ENCODE measurements at regions not wholly inside any gene's neighbourhood (a gene's known extent, or its start where the extent isn't known, plus 50 kb on each side); places are given as distances from the start of the nearest gene placed in this dataset.
"Not testable (repeated sequence)": the region's sequence is repeated elsewhere in the genome, so short reads cannot be mapped to it uniquely, and the experiment has no call there.

DNA sequence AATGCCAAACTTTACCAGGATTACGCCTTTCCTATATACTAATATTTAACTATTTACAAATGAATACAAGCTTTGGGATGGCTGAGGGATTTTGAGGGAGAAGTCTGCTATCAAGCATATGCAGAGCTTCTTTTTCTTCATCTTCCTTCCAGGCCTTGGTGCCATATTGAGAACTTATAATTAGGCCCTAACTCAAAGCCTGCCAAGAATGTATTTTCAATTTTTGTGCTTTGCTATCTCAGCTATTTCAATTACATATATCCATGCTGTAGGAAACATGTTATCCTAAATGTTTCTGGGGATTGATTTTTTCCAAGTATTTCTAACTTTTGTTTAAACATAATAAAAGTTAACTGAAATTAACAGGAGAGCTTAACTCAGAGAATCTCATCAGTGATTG is 425.0 kb upstream of the GRM7 start:
- no peak for DNase-seq (ENCODE audit: low spot score)

DNA sequence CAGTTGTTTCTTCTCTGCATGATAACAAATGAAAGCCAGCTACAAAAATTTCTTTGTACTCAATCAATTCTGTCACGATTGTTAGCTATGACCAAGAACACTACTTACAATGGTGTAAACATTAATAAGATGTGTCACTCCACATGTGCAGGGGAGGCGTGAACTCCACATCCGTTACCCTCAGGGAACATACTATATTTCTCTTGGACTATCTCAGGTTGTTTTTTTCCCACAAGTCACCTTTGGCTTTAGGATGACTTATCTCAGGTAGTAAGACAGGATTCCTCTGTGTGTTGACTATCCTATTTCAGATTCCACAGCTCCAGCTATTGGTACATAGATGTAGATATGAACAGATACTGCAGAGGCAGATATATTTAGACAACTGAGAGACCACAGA is 423.3 kb upstream of the GRM7 start:
- no peak for DNase-seq (ENCODE audit: low spot score)

DNA sequence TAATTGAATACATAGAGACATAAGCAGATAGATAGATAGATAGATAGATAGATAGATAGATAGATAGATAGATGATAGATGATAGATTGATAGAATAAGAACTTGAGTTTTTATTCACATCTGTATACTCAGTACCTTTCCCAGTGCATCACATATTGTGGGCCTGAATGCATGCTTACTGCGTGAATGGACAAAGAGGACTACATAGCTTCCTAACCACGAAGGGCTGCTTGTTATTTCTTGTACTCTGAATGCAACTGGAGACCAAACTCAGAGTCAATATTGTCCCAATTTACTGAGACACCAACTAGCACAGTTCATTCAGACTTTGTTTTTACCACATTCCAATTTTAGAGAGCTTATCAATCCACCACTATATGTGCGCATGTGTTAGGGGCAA is 422.9 kb upstream of the GRM7 start:
- DNase-seq (ENCODE audit: low spot score), result no peak

DNA sequence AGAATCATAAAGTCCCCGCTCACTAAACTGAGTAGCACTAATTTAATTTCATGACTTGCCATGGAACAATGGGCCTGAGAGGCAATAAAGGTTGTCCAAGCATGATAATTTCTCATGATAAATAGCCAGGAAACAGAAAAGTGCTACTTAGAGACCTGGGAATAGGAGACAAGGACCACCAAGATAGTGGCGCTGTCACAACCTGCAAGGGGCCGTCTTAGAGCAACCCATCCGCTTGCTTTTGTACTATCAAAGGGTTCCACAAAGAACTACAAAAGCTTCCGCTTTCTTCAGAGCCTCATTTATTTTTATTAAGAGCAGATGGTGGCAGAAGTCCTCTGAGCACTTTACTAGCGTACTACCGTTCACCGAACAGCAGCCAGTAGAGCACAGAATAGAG is 421.7 kb upstream of the GRM7 start:
- no peak for DNase-seq (ENCODE audit: low spot score)

DNA sequence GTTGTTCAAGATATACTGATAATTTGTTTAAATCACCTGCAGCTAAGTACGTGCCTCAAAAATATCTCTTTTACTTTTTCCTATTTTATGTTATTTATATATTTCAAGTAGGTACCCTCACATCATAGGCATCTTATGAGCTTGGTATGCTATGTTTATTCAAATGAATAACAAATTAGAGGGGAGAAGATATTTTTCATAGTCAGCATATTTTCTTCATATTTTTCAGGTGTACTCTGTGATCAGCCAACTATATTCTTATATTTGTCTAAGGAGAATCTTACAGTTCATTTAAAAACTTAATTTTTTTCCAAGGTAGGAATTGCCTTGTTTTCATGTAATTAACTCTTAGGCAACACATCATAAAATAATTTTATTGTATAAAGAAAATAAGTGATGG is 421.1 kb upstream of the GRM7 start:
- DNase-seq (ENCODE audit: low spot score), result no peak

DNA sequence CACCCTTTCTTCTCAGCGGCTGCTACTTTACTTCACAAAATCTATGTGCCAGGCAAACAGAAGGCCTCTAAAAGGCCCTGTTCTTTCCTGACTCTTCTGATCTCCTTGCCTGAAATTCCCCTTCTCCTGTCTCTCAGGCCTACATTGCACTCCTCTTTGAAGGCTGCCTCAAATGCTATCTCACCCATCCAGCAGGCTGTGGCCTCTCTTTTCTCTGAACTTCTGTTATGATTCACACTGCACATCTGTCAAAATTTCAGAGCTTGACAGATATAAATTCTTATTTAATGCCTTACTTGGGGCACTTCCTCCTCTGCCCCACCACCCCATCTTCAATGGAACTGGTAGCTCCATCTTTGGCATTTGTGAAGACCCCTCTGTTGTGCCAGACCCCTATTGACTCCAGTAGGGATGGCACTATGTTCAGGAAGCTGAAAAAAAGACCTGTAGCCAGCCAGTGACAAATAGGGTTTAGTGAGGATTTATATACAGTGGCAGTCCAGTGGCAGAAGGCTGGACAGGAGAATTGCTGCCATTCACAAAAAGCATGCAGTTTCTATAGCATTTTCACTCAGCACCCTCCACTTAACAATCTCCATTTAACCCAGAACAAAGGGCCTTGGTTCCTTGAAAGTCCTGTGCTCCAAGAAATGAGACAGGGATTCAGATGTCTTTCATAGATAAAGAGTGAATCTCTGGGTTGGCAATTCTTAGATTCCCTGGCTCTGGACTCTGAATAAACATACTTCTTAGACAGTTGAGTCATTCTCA is 415.8 kb upstream of the GRM7 start:
- DNase-seq (ENCODE audit: low spot score), result no peak

DNA sequence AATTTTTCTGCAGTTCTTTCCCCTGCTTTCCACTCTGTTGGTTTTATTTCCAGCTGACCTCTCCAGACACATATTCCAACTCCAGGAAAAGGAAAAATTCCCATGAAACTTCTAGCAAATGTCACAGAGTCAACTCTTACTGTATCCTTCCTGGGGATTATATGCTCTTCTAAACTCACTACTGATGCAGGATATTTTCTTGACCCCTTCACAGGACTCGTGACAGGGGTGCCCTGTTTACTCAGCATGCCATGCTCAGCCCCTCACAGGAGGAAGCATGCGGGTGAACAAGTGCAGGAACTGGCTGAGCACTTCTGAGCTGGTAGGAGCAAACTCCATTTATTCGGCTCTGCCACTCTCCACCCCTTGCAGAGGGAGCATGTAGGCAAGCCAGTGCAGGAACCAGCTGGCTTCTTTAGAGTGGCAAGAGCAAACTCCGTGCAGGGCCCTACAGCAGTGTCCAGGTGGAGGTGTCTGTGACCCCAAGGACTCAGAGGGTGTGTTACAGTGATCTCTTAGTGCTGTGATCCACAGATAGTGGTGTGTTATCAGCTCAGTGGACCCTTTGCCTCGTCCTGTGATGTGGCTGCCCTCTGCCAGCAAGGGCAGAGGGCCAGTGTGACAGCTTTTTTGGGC is 413.6 kb upstream of the GRM7 start:
- no peak for DNase-seq (ENCODE audit: low spot score)

DNA sequence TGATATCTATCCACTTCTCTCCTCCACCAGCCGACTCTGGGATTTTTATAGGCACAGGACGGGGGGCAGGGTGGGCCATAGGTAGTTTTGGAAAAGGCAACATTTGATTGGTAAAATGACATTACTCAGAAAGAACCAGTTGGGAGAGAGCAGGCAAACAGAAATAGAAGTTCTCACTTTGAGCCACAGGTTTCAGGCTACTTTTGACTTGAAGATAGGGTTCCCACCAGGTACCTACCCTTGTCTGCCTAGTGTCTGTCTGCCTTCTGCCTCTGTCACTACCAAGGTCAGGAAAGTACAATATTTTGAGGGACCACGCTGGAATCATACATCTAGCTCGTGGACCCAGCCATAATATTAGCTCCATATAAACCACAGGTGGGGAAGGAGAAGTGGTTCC is 412.9 kb upstream of the GRM7 start:
- DNase-seq (ENCODE audit: low spot score), result no peak

DNA sequence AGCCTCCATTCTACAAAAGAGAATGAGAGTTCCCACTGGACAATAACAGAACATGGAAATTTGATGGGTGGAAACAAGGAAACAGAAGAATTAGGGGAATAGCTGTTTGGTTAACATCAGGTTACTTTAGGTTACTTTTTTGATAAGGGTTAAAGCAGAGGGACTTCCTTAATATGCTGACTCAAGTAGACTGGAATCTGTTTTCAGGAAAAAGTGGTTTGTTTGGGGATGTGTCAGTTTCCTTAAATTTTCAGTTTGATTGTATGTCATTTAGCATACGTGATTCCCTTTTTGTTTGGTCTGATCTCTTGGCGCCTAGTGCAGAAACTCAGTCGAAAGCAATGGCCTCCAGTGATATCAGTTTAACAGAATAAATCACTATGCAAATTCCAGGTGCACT is 411.8 kb upstream of the GRM7 start:
- DNase-seq (ENCODE audit: low spot score), result no peak

DNA sequence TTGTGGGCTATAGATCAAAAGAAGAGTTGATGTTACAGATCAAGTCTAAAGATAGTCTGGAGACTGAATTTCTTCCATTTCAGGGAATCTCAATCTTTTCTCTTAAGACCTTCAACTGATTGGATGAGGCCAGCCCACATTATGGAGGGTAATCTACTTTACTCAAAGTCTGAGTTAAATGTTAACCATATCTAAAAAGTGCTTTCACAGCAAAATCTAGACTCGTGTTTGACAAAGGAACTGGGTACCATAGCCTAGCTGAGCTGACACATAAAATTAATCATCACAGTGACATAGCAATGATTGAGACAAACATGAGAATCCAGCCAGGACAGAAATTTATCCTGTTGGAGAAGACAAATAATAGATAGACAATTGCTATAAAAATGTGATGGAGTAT is 407.9 kb upstream of the GRM7 start:
- DNase-seq (ENCODE audit: low spot score), result no peak

DNA sequence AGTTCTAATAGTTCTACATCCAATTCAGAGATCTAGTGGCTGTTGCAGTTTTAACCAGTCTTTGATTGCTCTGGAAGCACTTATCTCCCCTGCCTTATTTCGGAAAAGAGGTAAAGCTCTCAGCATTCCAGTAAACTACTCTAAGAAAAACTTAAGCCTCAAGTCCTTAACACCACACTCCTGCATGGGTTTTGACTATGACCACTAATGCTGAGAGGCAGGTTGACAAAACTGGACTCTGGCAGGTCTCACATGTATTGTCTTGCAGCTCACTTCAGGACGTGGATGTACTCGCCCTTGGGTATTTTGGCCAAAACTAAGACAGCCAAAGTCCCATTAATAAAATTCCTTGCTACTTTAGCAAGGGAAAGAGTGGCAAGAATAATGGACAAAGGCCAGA is 405.9 kb upstream of the GRM7 start:
- no peak for DNase-seq (ENCODE audit: low spot score)

DNA sequence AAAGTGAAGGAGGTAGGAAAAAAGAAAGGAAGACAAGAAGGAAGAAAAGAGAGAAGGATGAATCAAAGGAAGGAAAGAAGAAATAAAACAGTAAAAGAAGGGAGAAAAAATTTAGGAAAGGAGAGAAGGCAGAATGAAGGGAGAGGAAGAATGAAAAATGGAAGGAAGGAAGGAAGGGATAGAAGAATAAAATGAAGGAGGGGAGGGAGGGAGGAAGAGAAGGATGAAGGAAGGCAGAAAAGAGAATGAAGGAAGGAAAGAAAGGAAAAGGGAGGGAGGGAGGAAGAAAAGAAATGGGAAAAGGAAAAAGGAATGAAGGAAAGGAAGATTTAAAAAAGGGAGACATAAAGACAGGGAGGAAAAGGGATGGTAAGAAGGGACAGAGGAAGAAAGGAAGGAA is 393.7 kb upstream of the GRM7 start:
- DNase-seq (ENCODE audit: low spot score), result no peak

DNA sequence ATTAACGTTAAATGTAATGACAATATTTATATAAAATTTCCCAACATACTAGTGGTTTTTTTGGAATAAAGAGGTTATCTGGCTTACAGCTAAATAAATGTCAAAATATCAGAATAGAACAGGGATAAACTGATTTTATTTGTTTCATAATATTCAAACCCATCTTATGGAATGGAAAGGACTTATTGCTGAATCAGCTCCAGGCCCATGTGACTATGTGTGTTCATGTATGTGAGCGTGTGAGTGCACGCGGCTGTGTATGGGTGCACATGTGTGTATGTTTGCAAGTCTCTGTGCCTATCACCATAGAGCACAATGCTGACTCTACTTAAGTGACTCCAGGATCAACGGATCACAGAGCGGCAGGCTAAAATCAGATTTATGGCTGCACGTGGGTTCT is 392.3 kb upstream of the GRM7 start:
- no peak for DNase-seq (ENCODE audit: low spot score)

DNA sequence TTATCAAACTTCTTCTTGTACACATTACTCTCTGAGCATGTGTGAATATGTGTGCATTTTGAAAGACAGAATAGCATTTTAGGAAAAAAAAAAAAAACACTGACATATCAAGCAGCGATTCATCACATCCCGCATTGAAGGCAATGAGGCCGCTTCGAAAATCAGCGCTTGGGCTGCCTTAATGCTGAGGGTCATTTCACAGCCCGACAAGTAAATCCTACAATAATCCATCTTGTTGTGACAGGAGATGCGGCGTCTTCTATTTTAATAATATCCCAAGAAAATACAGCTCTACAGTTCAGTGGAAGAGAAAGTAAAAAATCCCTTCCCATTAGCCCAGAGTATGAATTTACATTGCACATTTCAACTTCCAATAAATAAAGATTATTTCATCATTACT is 389.2 kb upstream of the GRM7 start:
- no peak for DNase-seq (ENCODE audit: low spot score)

DNA sequence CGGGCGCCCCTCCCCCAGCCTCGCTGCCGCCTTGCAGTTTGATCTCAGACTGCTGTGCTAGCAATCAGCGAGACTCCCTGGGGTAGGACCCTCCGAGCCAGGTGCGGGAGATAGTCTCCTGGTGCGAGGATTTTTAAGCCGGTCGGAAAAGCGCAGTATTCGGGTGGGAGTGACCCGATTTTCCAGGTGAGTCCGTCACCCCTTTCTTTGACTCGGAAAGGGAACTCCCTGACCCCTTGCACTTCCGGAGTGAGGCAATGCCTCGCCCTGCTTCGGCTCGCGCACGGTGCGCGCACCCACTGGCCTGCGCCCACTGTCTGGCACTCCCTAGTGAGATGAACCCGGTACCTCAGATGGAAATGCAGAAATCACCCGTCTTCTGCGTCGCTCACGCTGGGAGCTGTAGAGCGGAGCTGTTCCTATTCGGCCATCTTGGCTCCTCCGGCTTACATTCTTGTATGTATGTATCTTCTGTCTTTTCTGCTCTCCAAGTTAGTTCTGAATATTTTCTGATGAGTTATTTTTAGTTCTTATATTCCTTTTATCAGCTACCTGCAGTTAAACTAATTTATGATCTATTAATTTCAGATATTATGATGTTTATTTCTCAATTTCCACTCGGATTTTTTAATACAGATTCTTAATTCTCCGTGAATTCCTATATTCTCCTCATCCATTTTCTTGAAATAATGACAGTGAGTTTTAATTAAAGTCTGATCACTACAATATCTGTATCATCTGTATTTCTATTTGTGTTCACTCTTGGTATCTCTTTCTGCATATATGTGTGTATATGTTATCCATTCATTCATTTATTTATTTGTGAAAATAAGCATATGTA is 370.2 kb upstream of the GRM7 start:
- DNase-seq (ENCODE audit: low spot score), result not testable (repeated sequence)

DNA sequence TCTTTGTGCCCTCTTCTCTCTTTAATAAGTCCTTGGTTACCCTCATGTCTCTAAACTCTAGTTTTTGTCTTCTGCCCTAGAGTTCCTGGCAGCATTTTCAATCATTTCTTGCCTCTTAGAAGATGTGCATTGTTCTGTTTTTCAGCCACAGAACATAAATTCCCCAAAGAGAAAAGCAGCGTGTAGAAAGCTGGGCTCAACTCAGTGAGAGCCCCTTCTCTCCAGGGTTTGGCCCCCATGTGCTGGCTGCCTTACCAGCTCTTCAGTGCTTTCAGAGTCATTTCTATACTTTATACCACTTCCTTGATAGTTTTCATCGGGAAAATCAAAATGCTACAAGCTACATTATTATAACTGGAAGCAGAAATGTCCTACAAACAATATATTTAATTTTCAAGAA is 369.1 kb upstream of the GRM7 start:
- DNase-seq (ENCODE audit: low spot score), result no peak

DNA sequence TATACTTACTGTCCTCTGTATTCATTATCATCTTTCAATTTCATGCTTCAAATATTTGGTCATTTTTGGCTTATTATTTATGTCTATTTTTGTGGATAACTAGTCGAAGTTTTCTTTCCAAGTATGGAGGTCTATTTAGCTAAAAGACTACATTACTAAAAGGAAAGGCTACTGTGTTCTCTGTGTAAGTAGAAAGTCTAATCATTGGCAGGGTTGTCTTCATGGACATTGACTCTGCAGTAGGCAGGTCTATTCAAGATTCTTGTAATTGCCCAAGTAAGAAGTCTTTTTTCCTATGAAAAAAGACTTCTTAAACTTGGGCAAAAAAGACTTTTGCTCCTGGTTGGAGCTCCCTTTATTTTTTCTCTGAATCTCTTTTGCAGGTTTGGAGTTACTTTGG is 368.6 kb upstream of the GRM7 start:
- DNase-seq (ENCODE audit: low spot score), result no peak

DNA sequence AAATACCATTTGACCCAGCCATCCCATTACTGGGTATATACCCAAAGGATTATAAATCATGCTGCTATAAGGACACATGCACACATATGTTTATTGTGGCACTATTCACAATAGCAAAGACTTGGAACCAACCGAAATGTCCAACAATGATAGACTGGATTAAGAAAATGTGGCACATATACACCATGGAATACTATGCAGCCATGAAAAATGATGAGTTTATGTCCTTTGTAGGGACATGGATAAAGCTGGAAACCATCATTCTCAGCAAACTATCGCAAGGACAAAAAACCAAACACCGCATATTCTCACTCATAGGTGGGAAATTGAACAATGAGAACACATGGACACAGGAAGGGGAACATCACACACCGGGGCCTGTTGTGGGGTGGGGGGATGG is 362.0 kb upstream of the GRM7 start:
- not testable (repeated sequence) for DNase-seq (ENCODE audit: low spot score)

DNA sequence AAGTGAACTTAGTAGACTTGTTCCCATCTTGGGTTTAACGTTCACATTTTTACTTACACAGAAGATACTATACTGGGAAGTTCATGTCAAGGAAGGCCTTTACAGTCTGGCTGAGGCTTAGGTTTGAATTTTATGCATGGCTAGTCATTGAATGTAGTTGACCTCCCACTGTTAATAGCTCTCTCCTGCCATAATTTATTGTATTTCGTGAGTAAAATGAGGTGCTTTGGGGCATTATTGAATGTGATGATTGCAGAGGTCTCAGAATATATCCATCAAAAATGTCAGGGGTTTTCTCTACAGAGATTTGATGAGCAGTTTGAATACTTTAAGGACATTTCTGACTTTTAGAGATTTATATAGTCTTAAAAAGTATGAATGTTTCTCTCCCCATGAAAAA is 356.6 kb upstream of the GRM7 start:
- no peak for DNase-seq (ENCODE audit: low spot score)

DNA sequence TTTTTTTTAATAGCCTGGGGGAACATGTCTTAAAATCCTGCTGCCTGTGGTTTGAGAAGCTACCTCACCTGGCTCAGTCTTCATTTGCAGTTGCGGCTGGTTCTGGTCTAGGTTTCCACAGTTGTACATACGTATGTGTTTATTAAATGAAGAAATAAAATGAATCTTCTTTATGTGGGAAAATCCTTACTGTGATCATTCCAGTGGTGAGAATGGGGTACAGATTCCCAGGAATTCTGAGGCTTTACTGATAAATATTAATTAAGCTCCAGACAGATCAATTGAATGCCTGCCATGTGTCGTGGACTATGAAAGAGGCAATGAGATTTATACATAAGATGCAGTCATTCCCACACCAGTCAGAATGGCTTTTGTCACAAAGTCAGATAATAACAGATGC is 356.1 kb upstream of the GRM7 start:
- DNase-seq (ENCODE audit: low spot score), result no peak

DNA sequence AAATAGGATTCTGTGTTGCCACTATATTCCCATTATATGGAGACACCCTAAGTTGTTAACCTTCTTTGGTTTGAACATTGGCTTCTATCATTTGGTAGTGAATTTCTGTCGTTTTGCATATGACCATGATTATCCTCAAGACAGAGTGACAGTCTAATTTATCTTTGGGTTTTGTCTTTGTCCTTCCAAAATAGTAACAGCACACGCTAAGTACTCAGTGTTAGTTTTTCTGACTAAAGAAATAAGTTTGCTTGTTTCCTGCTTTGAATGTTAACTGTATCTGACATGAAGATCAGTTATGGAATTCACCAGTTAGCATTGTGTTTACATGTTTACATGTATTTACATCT is 352.5 kb upstream of the GRM7 start:
- DNase-seq (ENCODE audit: low spot score), result no peak

DNA sequence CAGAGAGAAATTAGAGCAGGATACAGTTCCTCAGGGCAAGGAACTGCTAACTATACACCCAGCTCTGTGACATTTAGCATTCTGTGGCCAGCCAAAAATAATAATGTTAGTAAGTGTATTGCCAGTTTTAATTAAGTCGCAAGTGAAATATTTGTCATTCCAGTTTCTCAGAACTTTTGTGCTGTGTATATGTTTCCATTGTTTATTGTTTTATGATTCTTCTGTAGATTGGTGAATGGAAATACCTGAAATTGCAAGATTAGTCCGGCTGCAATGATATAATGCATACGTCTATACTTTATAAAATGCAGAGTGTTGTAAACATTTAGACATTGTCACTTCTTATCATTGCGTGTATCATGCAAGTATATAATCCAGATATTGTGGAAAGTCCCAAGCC is 351.3 kb upstream of the GRM7 start:
- DNase-seq (ENCODE audit: low spot score), result no peak

DNA sequence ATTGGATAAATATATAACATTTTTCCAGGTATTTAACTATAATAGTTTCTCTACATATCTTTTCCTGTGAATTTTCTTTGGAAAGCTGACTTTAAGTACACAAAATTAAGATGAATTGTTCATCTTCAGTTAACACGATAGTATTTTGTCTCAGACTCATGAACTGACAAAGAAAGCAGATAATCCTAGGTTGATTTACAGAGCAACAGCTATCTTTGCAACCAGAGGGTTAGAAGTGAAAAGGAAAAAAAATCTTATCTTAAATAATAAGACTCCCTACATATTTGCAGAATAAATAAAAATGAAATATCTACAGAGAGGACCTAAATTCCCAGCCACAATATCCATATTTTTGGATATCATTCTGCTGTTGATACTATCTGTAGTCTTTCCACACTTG is 350.2 kb upstream of the GRM7 start:
- no peak for DNase-seq (ENCODE audit: low spot score)
